Panc1 (cell line): ENCODE measurements at regions not wholly inside any gene's neighbourhood (a gene's known extent, or its start where the extent isn't known, plus 50 kb on each side); places are given as distances from the start of the nearest gene placed in this dataset.
"Not testable (repeated sequence)": the region's sequence is repeated elsewhere in the genome, so short reads cannot be mapped to it uniquely, and the experiment has no call there.

ENCODE experiments used
- ATAC-seq: fragments of 200-7000 bp; cut with Tn5 transposase; 2 replicates; pipeline ENCODE4 v1.9.1; 2020; ENCODE audit warnings: mild to moderate bottlenecking, moderate library complexity
- BruUV-seq: library from RNA; stranded (reverse); fragments of 400-500 nt; replicated peaks from 2 replicates; lab custom pipeline; 2021; lab: Mats Ljungman, UMichigan
- CTCF ChIA-PET: fragments of 300-600 bp; sonication (Branson Sonifier 250); formaldehyde crosslinking; loops from one replicate; lab custom pipeline; 2022; ENCODE audit warnings: antibody characterized with exemption; lab: Charles Lee
- POLR2A ChIA-PET: fragments of 300-600 bp; sonication (Branson Sonifier 250); formaldehyde crosslinking; loops from one replicate; lab custom pipeline; 2022; ENCODE audit warnings: antibody characterized with exemption; lab: Charles Lee
- DNase-seq: peaks from one replicate; pipeline ENCODE4 v3.0.0-alpha.2; 2010; ENCODE audit warnings: low read depth, low spot score
- H3K27ac ChIP-seq: 2 replicates; pipeline ENCODE4 v1.5.1; 2011; ENCODE audit warnings: mild to moderate bottlenecking, low read length, inconsistent platforms
- H3K27me3 ChIP-seq: fragments of 200-500 bp; sonication (Bioruptor generic); 2 replicates; pipeline ENCODE4 v1.6.0; 2014; ENCODE audit warnings: low read length, inconsistent platforms; ENCODE audit not compliant: control insufficient read depth, insufficient read depth
- H3K36me3 ChIP-seq: fragments of 200-500 bp; sonication (Bioruptor generic); 2 replicates; pipeline ENCODE4 v1.5.1; 2014; ENCODE audit warnings: inconsistent platforms, mild to moderate bottlenecking, low read length, moderate library complexity; ENCODE audit not compliant: control insufficient read depth, insufficient read depth
- H3K4me1 ChIP-seq: 2 replicates; pipeline ENCODE4 v1.5.1; 2011; ENCODE audit warnings: inconsistent platforms, mild to moderate bottlenecking, low read length, moderate library complexity; ENCODE audit not compliant: control insufficient read depth, insufficient read depth
- H3K4me3 ChIP-seq, 2 experiments: 2 replicates each; pipeline ENCODE4 v1.5.1; 2011 to 2012; ENCODE audit warnings: low read depth in 2 of 2, low read length in 2 of 2, mild to moderate bottlenecking in 2 of 2, inconsistent platforms in 1 of 2, moderate library complexity in 1 of 2
- H3K9me3 ChIP-seq: fragments of 200-500 bp; sonication (Bioruptor generic); 2 replicates; pipeline ENCODE4 v1.5.1; 2014; ENCODE audit warnings: low read depth, mild to moderate bottlenecking, inconsistent platforms, low read length, moderate library complexity; ENCODE audit not compliant: control insufficient read depth, insufficient read depth
- POLR2AphosphoS5 ChIP-seq: IDR thresholded peaks from 2 replicates; pipeline ENCODE4 v1.6.1; 2012; ENCODE audit warnings: mild to moderate bottlenecking, low read depth, low read length, moderate library complexity
- SIN3A ChIP-seq: IDR thresholded peaks from 2 replicates; pipeline ENCODE4 v1.6.1; 2012; ENCODE audit warnings: low read depth, mild to moderate bottlenecking, low read length, moderate library complexity, borderline replicate concordance; ENCODE audit not compliant: insufficient read depth
- TCF7L2 ChIP-seq: IDR thresholded peaks from 2 replicates; pipeline ENCODE4 v1.6.1; 2011; ENCODE audit warnings: mild to moderate bottlenecking, low read depth, low read length, inconsistent platforms
- in situ Hi-C: cut with HindIII; loops from 2 replicates; pipeline ENCODE4 v1.10.0; 2016; ENCODE audit warnings: low sequenced_read_pairs, low pct_unique_long_range_greater_than_20kb
- intact Hi-C: fragments of 100-400 bp; cut with micrococcal nuclease; formaldehyde crosslinking; loops from one replicate; pipeline ENCODE4 v1.10.0; 2022; ENCODE audit not compliant: unreplicated experiment
- TF ChIP-seq, protein P1 (sequence below), 2 experiments: IDR thresholded peaks; 2 replicates each; pipeline ENCODE4 v1.6.1; 2011 to 2012; ENCODE audit warnings: low read depth in 2 of 2, control low read depth in 1 of 2, low read length in 1 of 2, mild to moderate bottlenecking in 1 of 2, moderate library complexity in 1 of 2; ENCODE audit not compliant: insufficient read depth in 1 of 2
- TF ChIP-seq, protein P2 (sequence below): fragments of 450-650 bp; IDR thresholded peaks from 2 replicates; pipeline ENCODE4 v1.5.1; 2017; ENCODE audit warnings: mild to moderate bottlenecking

DNA sequence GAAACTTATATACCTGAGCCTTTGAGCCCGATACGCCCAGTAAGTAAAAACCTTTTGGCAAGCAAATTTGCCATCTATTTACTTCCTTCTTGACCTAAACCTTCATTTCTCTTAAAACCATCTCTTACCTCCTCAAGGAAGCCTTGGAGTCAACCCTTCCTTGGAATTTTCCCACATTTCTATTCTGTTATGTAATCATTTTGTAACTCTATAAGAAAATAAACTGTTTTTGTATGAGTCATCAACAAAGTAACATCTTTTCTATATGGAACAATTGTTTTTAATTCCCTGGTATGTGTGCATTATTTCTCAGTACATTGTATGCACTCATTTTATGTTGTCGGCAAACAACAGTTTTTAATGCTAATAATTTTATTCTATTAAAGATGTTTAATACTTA is 162.0 kb downstream of the TEX36 start:
- POLR2A ChIA-PET = no interaction called here
- CTCF ChIA-PET = no interaction called here

DNA sequence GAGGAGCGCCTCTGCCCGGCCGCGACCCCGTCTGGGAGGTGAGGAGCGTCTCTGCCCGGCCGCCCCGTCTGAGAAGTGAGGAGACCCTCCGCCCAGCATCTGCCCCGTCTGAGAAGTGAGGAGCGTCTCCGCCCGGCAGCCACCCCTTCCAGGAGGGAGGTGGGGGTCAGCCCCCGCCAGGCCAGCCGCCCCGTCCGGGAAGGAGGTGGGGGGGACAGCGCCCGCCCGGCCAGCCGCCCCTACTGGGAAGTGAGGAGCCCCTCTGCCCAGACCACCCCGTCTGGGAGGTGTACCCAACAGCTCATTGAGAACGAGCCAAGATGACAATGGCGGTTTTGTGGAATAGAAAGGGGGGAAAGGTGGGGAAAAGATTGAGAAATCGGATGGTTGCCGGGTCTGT is 164.6 kb downstream of the TEX36 start:
- intact Hi-C loops, POLR2A ChIA-PET, in situ Hi-C loops, DNase-seq, H3K27ac ChIP-seq, ATAC-seq, CTCF ChIA-PET, H3K4me1 ChIP-seq, BruUV-seq, H3K4me3 ChIP-seq, H3K9me3 ChIP-seq, H3K36me3 ChIP-seq: not testable (repeated sequence)
- peaks cover 11% of the 10 kb centered on the region for H3K27me3 ChIP-seq

More for the DNA sequence above, 162.0 kb downstream of the TEX36 start:
- Histone ChIP-seq H3K27me3 (peaks cover 3% of the 10 kb centered on the region; the same call in 1 of the 2 replicates), H3K4me3 (no peak overlapping the region), H3K4me1 (no peaks in the 10 kb centered on the region), H3K9me3 (peaks cover 7% of the 10 kb centered on the region; the same call in 1 of the 2 replicates), H3K36me3 (no peaks in the 10 kb centered on the region), H3K27ac (no peak overlapping the region)
- ATAC-seq = no peak
- no peak for DNase-seq
- BruUV-seq = no TSS peak
- TF ChIP-seq TCF7L2 (no peak), POLR2AphosphoS5 (no peak), SIN3A (no peak)
- TF ChIP-seq, protein P1, sequence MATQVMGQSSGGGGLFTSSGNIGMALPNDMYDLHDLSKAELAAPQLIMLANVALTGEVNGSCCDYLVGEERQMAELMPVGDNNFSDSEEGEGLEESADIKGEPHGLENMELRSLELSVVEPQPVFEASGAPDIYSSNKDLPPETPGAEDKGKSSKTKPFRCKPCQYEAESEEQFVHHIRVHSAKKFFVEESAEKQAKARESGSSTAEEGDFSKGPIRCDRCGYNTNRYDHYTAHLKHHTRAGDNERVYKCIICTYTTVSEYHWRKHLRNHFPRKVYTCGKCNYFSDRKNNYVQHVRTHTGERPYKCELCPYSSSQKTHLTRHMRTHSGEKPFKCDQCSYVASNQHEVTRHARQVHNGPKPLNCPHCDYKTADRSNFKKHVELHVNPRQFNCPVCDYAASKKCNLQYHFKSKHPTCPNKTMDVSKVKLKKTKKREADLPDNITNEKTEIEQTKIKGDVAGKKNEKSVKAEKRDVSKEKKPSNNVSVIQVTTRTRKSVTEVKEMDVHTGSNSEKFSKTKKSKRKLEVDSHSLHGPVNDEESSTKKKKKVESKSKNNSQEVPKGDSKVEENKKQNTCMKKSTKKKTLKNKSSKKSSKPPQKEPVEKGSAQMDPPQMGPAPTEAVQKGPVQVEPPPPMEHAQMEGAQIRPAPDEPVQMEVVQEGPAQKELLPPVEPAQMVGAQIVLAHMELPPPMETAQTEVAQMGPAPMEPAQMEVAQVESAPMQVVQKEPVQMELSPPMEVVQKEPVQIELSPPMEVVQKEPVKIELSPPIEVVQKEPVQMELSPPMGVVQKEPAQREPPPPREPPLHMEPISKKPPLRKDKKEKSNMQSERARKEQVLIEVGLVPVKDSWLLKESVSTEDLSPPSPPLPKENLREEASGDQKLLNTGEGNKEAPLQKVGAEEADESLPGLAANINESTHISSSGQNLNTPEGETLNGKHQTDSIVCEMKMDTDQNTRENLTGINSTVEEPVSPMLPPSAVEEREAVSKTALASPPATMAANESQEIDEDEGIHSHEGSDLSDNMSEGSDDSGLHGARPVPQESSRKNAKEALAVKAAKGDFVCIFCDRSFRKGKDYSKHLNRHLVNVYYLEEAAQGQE (IDR thresholded peaks at IDR 0.05; ENCODE audit: insufficient read depth in 1 of 2, low read depth in 2 of 2, low read length in 1 of 2) = no peak
- TF ChIP-seq, protein P2, sequence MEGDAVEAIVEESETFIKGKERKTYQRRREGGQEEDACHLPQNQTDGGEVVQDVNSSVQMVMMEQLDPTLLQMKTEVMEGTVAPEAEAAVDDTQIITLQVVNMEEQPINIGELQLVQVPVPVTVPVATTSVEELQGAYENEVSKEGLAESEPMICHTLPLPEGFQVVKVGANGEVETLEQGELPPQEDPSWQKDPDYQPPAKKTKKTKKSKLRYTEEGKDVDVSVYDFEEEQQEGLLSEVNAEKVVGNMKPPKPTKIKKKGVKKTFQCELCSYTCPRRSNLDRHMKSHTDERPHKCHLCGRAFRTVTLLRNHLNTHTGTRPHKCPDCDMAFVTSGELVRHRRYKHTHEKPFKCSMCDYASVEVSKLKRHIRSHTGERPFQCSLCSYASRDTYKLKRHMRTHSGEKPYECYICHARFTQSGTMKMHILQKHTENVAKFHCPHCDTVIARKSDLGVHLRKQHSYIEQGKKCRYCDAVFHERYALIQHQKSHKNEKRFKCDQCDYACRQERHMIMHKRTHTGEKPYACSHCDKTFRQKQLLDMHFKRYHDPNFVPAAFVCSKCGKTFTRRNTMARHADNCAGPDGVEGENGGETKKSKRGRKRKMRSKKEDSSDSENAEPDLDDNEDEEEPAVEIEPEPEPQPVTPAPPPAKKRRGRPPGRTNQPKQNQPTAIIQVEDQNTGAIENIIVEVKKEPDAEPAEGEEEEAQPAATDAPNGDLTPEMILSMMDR = no peak
- in situ Hi-C loops (no loop called here), intact Hi-C loops (no loop called here)

DNA sequence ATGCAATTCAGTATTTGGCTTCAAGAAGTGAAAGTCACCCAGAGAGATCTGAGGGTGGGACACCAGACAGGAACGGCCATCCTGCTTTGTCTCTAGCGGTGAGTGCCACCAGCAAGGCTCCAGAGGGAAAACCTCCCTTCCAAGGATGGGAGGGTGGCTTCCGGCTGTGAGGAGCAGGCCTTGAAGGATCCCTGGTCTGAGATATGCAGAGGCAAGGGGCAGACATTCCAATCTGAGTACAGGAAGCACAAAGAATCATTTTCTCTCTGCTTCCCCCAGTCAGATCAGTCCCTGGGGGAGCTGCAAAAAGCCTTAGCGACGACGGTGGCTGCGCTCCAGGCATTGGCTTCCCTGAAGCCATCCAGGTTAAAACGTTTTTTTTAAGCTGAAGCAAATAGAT is 167.4 kb downstream of the TEX36 start:
- Histone ChIP-seq H3K27me3 (peaks cover 9% of the 10 kb centered on the region), H3K36me3 (no peaks in the 10 kb centered on the region), H3K27ac (no peak overlapping the region), H3K4me3 (no peak overlapping the region), H3K9me3 (peaks cover 7% of the 10 kb centered on the region; the same call in 1 of the 2 replicates), H3K4me1 (no peaks in the 10 kb centered on the region)
- TF ChIP-seq TCF7L2 (no peak), POLR2AphosphoS5 (no peak), SIN3A (no peak)
- TF ChIP-seq, protein P1 (IDR thresholded peaks at IDR 0.05; ENCODE audit: insufficient read depth in 1 of 2, low read depth in 2 of 2, low read length in 1 of 2) = no peak
- TF ChIP-seq, protein P2 = no peak
- in situ Hi-C loops (no loop called here), intact Hi-C loops (no loop called here)
- CTCF ChIA-PET = no interaction called here
- BruUV-seq = no TSS peak
- ATAC-seq (no peak), DNase-seq (no peak)
- POLR2A ChIA-PET = no interaction called here
